Karpas-422 (cell line): ENCODE measurements at regions not wholly inside any gene's neighbourhood (a gene's known extent, or its start where the extent isn't known, plus 50 kb on each side); places are given as distances from the start of the nearest gene placed in this dataset.

Source experiments
- DNase-seq: peaks from one replicate; pipeline ENCODE4 v3.0.0-alpha.2; 2015
- H2AFZ ChIP-seq: fragments of 200-600 bp; sonication (generic); 2 replicates; pipeline ENCODE4 v1.6.1; 2014; ENCODE audit warnings: antibody characterized with exemption, low read length, mixed read lengths
- H3K27ac ChIP-seq: fragments of 200-600 bp; sonication (generic); 2 replicates; pipeline ENCODE4 v1.5.1; 2014; ENCODE audit warnings: mild to moderate bottlenecking, low read length, moderate library complexity
- H3K27me3 ChIP-seq: fragments of 200-600 bp; sonication (generic); 2 replicates; pipeline ENCODE4 v1.6.1; 2014; ENCODE audit warnings: low read length, mixed read lengths
- H3K36me3 ChIP-seq: fragments of 200-600 bp; sonication (generic); 2 replicates; pipeline ENCODE4 v1.6.1; 2014; ENCODE audit warnings: low read length, mixed read lengths; ENCODE audit not compliant: insufficient read depth
- H3K4me1 ChIP-seq: fragments of 200-600 bp; sonication (generic); 2 replicates; pipeline ENCODE4 v1.6.1; 2014; ENCODE audit warnings: mild to moderate bottlenecking, low read length, mixed read lengths
- H3K4me2 ChIP-seq: fragments of 200-600 bp; sonication (generic); 2 replicates; pipeline ENCODE4 v1.6.1; 2014; ENCODE audit warnings: low read length, low read depth, mild to moderate bottlenecking; ENCODE audit not compliant: poor library complexity, severe bottlenecking
- H3K4me3 ChIP-seq: fragments of 200-600 bp; sonication (generic); 2 replicates; pipeline ENCODE4 v1.5.1; 2014; ENCODE audit warnings: mild to moderate bottlenecking, antibody characterized with exemption, low read length, mixed read lengths
- H3K79me2 ChIP-seq: fragments of 200-600 bp; sonication (generic); 2 replicates; pipeline ENCODE4 v1.6.1; 2014; ENCODE audit warnings: mild to moderate bottlenecking, low read length, mixed read lengths
- H3K9ac ChIP-seq: fragments of 200-600 bp; sonication (generic); 2 replicates; pipeline ENCODE4 v1.6.0; 2014; ENCODE audit warnings: low read length
- H3K9me2 ChIP-seq: fragments of 200-600 bp; sonication (generic), shearing (Covaris generic); replicated peaks from 2 replicates; pipeline ENCODE4 v1.6.0; 2014; ENCODE audit warnings: mild to moderate bottlenecking, low read length, moderate library complexity; ENCODE audit not compliant: insufficient read depth
- H3K9me3 ChIP-seq: fragments of 300-700, 200-600 bp; sonication (generic); 2 replicates; pipeline ENCODE4 v1.6.1; 2014; ENCODE audit warnings: low read length, mixed read lengths
- H4K20me1 ChIP-seq: fragments of 200-600 bp; sonication (generic); 2 replicates; pipeline ENCODE4 v1.6.1; 2014; ENCODE audit warnings: mild to moderate bottlenecking, antibody characterized with exemption, low read length, low read depth; ENCODE audit not compliant: insufficient read depth

- no peak overlapping the region for H3K4me2 ChIP-seq
- no peak overlapping the region for H3K27ac ChIP-seq
- no peak overlapping the region for H3K9ac ChIP-seq
- no peak for DNase-seq
- no peaks in the 10 kb centered on the region for H4K20me1 ChIP-seq
- H3K79me2 ChIP-seq = no peaks in the 10 kb centered on the region
- H3K9me2 ChIP-seq = no peaks in the 10 kb centered on the region
- H3K27me3 ChIP-seq = no peaks in the 10 kb centered on the region
- H2AFZ ChIP-seq = no peak overlapping the region
- no peak overlapping the region for H3K4me3 ChIP-seq
- peaks cover 10% of the 10 kb centered on the region for H3K4me1 ChIP-seq
- no peaks in the 10 kb centered on the region for H3K9me3 ChIP-seq
- no peaks in the 10 kb centered on the region for H3K36me3 ChIP-seq
These were observed 145.2 kb upstream of the COPS8 start for GRCh38 chr2:236940497-236940896.

GRCh38 chr2:236940916-236941520 lies 144.7 kb upstream of the COPS8 start:
- H3K4me2 ChIP-seq = no peak overlapping the region
- no peaks in the 10 kb centered on the region for H3K9me3 ChIP-seq
- H3K79me2 ChIP-seq = no peaks in the 10 kb centered on the region
- H3K27me3 ChIP-seq = no peaks in the 10 kb centered on the region
- no peaks in the 10 kb centered on the region for H4K20me1 ChIP-seq
- H3K36me3 ChIP-seq = no peaks in the 10 kb centered on the region
- H2AFZ ChIP-seq = no peak overlapping the region
- H3K4me3 ChIP-seq = no peak overlapping the region
- DNase-seq = no peak
- peaks cover 10% of the 10 kb centered on the region for H3K4me1 ChIP-seq
- H3K9ac ChIP-seq = no peak overlapping the region
- no peaks in the 10 kb centered on the region for H3K9me2 ChIP-seq
- H3K27ac ChIP-seq = no peak overlapping the region

GRCh38 chr2:236941551-236941950 lies 144.1 kb upstream of the COPS8 start:
- Histone ChIP-seq H3K4me1 (peaks cover 10% of the 10 kb centered on the region), H3K9ac (no peak overlapping the region), H3K27me3 (no peaks in the 10 kb centered on the region), H2AFZ (no peak overlapping the region), H3K9me2 (no peaks in the 10 kb centered on the region), H3K4me2 (no peak overlapping the region), H3K4me3 (no peak overlapping the region), H4K20me1 (no peaks in the 10 kb centered on the region), H3K79me2 (no peaks in the 10 kb centered on the region), H3K27ac (no peak overlapping the region), H3K9me3 (no peaks in the 10 kb centered on the region), H3K36me3 (no peaks in the 10 kb centered on the region)
- DNase-seq = no peak

- Histone ChIP-seq H3K79me2 (no peaks in the 10 kb centered on the region), H3K36me3 (no peaks in the 10 kb centered on the region), H3K9me2 (no peaks in the 10 kb centered on the region), H3K27ac (no peak overlapping the region), H3K4me1 (peaks cover 10% of the 10 kb centered on the region), H3K4me2 (no peak overlapping the region), H3K27me3 (no peaks in the 10 kb centered on the region), H3K4me3 (no peak overlapping the region), H2AFZ (no peak overlapping the region), H3K9ac (no peak overlapping the region), H3K9me3 (no peaks in the 10 kb centered on the region), H4K20me1 (no peaks in the 10 kb centered on the region)
- no peak for DNase-seq
These were observed 143.1 kb upstream of the COPS8 start for GRCh38 chr2:236942554-236942953.

GRCh38 chr2:236943068-236943467 lies 142.6 kb upstream of the COPS8 start:
- no peaks in the 10 kb centered on the region for H4K20me1 ChIP-seq
- H3K79me2 ChIP-seq = no peaks in the 10 kb centered on the region
- no peaks in the 10 kb centered on the region for H3K27me3 ChIP-seq
- no peak overlapping the region for H3K27ac ChIP-seq
- DNase-seq = no peak
- H3K9me3 ChIP-seq = no peaks in the 10 kb centered on the region
- H3K9me2 ChIP-seq = no peaks in the 10 kb centered on the region
- H3K4me3 ChIP-seq = no peak overlapping the region
- H2AFZ ChIP-seq = no peak overlapping the region
- no peak overlapping the region for H3K9ac ChIP-seq
- H3K36me3 ChIP-seq = no peaks in the 10 kb centered on the region
- peaks cover 10% of the 10 kb centered on the region for H3K4me1 ChIP-seq
- H3K4me2 ChIP-seq = no peak overlapping the region

- no peaks in the 10 kb centered on the region for H3K36me3 ChIP-seq
- H3K4me2 ChIP-seq = no peak overlapping the region
- H4K20me1 ChIP-seq = no peaks in the 10 kb centered on the region
- H3K79me2 ChIP-seq = no peaks in the 10 kb centered on the region
- no peaks in the 10 kb centered on the region for H3K27me3 ChIP-seq
- H3K9me2 ChIP-seq = no peaks in the 10 kb centered on the region
- peaks cover 10% of the 10 kb centered on the region for H3K4me1 ChIP-seq
- no peak overlapping the region for H2AFZ ChIP-seq
- H3K27ac ChIP-seq = no peak overlapping the region
- no peaks in the 10 kb centered on the region for H3K9me3 ChIP-seq
- H3K4me3 ChIP-seq = no peak overlapping the region
- no peak overlapping the region for H3K9ac ChIP-seq
- DNase-seq = no peak
These were observed 141.7 kb upstream of the COPS8 start for GRCh38 chr2:236943841-236944513.

- Histone ChIP-seq H3K9me2 (no peaks in the 10 kb centered on the region), H3K79me2 (no peaks in the 10 kb centered on the region), H3K36me3 (no peaks in the 10 kb centered on the region), H3K4me1 (peaks cover 6% of the 10 kb centered on the region; the same call in 1 of the 2 replicates), H3K9ac (no peak overlapping the region), H2AFZ (no peak overlapping the region), H3K4me3 (no peak overlapping the region), H4K20me1 (no peaks in the 10 kb centered on the region), H3K9me3 (no peaks in the 10 kb centered on the region), H3K4me2 (no peak overlapping the region), H3K27me3 (no peaks in the 10 kb centered on the region), H3K27ac (no peak overlapping the region)
- no peak for DNase-seq
These were observed 141.1 kb upstream of the COPS8 start for GRCh38 chr2:236944561-236944960.

- Histone ChIP-seq H3K36me3 (no peaks in the 10 kb centered on the region), H3K27ac (no peak overlapping the region), H2AFZ (no peak overlapping the region), H3K9ac (no peak overlapping the region), H3K4me3 (no peak overlapping the region), H3K79me2 (no peaks in the 10 kb centered on the region), H3K4me2 (no peak overlapping the region), H4K20me1 (no peaks in the 10 kb centered on the region), H3K9me2 (no peaks in the 10 kb centered on the region), H3K27me3 (no peaks in the 10 kb centered on the region), H3K4me1 (peaks cover 3% of the 10 kb centered on the region; the same call in 1 of the 2 replicates), H3K9me3 (no peaks in the 10 kb centered on the region)
- no peak for DNase-seq
These were observed 140.2 kb upstream of the COPS8 start for GRCh38 chr2:236945431-236946016.
